ENCODE measurements at regions not wholly inside any gene's neighbourhood (a gene's known extent, or its start where the extent isn't known, plus 50 kb on each side); places are given as distances from the start of the nearest gene placed in this dataset.
"Not testable (repeated sequence)": the region's sequence is repeated elsewhere in the genome, so short reads cannot be mapped to it uniquely, and the experiment has no call there.

DNA sequence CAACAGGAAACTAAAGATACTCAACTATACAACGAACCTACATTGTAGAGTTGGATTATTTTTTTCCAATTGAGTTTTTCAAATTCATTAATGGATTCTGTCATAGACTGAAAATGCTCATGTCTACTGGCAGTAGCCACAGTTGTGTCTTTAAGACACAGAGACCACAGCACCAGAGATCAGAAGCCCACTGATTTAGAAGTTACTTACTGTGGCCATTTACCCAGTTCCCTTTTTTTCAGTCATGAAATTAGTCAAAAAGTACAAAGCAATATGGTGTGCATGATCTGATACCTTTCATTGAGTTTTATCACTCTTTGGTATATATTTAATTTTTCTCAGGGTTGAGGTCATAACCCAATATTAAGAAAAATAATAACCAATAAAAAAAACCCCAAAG, 1640.2 kb upstream of the WWC1 start:
- no peak for DNase-seq (ENCODE audit: low read depth, low spot score)

- DNase-seq (ENCODE audit: low read depth, low spot score), result no peak
These were observed 1619.6 kb upstream of the WWC1 start for GRCh38 chr5:166671811-166672210.

GRCh38 chr5:166672431-166672830, 1619.0 kb upstream of the WWC1 start:
- no peak for DNase-seq (ENCODE audit: low read depth, low spot score)

- DNase-seq (ENCODE audit: low read depth, low spot score), result no peak
These were observed 1613.6 kb upstream of the WWC1 start for GRCh38 chr5:166677891-166678290.

- no peak for DNase-seq (ENCODE audit: low read depth, low spot score)
These were observed 1612.1 kb upstream of the WWC1 start for GRCh38 chr5:166679331-166679730.

DNA sequence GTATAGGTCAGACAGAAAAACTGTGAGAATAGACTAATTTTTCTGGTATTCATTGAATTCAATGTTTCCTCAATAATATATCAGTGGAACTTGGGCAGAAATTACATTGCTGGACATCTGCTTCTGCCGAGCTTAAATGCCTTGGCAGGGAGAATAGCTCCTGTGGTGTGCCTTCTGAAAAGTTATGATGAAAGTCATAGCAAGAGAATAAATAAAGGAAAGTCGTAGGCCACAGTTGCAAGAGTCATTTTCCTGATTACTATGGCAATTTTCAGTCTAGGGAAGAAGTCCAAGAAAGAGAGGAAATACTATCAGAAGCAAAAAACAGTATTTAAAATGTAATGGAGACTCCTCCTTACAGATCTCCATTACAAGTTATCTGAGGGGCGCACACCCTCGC, 1596.1 kb upstream of the WWC1 start:
- DNase-seq (ENCODE audit: low read depth, low spot score), result no peak

GRCh38 chr5:166708291-166708690, 1583.2 kb upstream of the WWC1 start:
- no peak for DNase-seq (ENCODE audit: low read depth, low spot score)

DNA sequence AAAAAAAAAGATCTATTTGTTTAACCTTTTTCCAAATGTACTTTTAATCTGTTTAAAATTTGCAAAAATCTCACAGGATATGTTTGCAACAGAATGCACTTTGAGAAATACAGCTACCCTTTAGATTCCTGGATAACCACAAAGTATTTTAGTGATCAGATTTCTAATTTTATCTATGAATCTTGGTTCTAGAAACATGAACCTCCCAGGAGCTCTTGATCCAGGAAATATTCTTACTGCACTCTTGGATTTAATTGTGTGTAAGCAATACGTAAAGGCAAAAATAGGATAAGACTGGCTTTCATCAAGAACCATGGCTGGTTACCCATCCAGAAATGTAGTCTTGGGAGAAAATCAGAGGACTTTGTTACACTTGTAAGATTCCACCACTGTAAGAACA, 1581.8 kb upstream of the WWC1 start:
- no peak for DNase-seq (ENCODE audit: low read depth, low spot score)

DNA sequence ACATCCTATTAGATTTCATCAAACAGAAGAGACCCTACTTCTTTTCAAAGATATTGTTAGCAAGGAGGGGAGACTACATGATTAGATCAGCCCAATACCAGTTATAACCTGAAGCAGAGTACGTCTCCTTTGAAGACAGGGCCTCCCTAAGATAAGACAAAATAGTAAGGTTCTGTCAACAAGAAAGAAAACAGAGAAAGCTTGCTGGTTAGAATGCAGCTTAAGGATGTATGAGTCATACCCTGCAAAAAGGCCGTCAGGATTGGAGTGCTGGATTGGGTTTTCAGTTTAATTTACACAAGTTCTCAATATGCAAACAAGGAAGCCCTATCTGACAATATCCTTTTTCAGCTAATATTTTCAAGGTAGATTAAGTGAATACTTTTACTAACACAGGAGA, 1581.2 kb upstream of the WWC1 start:
- DNase-seq (ENCODE audit: low read depth, low spot score), result no peak

DNA sequence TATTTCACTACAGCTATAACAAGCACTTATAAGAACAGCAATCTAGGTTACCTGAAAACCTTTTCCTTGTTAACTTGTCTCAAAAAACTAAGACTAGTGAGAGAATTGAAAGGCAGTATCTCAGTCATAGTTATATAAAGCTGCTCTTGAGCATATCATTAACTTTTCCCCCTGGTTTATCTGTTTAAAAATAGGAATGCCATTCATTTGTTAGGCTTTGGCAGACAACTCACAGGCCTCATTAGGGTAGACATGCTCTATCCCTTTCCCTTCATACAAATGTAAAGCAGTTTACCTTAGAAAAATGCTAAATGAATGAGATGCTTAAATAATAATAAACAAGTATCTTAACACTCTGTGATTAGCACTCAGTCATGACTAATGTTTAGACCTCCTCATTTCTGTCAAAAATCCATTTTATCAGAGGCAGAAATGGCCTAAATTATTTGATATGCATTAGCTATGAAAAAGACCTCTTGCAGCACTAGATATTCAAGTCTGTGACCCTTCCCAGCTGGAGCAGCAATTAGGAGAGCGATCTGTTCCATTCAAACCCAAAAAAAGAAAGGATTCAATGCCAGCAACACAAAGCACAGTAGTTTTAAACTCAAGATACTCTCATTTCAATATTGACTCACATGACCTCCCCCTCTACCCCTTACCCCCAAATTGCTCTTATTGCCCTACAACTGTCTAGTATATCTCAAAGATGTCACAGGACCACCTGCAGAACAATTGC, 1578.8 kb upstream of the WWC1 start:
- no peak for DNase-seq (ENCODE audit: low read depth, low spot score)

- no peak for DNase-seq (ENCODE audit: low read depth, low spot score)
These were observed 1578.2 kb upstream of the WWC1 start for GRCh38 chr5:166713295-166713694.

DNA sequence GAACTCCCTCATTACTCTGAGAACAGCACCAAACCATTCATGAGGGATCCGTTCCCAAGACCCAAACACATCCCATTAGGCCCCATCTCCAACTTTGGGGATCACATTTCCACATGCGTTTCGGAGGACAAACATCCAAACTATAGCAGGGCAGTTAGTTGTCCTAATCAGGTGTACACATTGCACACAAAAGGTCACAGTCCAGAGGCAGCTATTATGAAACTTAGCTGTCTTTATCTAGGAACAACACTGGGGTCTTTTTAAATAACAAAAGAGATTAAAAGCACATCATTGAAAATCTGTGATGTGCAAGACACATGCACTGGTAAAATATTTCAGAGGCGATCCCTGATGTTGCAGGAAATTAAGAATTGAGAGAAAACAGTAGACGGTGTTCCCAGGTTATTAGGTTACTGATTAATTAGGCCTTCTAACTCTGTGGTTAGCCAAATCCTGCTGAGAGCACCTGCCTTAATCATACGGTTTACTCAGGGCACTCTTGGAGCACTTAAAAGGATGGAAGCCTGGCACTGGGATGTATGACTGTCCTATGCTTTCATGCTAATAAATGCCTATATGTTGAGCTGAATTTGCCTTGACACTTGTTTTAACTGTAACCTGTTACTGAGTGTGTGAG, 1574.5 kb upstream of the WWC1 start:
- DNase-seq (ENCODE audit: low read depth, low spot score), result no peak

DNA sequence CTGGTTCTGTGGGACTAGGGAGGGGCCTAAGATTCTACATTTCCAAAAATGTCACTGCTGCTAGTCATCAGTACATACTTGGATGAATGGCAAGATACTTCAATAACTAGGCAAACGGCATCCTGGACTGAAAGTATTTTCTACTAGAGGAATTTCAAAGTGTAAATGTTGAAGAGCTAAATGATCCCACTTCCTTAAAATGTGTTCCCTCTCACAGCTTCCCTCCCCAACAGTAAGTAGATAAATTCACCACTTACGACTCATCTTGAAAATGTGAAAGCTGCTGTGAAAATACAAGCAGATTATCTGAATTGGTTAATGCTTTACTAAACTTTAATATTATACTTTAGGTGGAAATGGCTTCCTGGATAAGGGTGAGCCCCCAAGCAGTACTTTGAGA, 1571.5 kb upstream of the WWC1 start:
- DNase-seq (ENCODE audit: low read depth, low spot score), result no peak

GRCh38 chr5:166722939-166723338, 1568.5 kb upstream of the WWC1 start:
- no peak for DNase-seq (ENCODE audit: low read depth, low spot score)

- DNase-seq (ENCODE audit: low read depth, low spot score), result no peak
These were observed 1567.2 kb upstream of the WWC1 start for GRCh38 chr5:166724284-166724683.

- DNase-seq (ENCODE audit: low read depth, low spot score), result no peak
These were observed 1565.9 kb upstream of the WWC1 start for GRCh38 chr5:166725593-166725992.

DNA sequence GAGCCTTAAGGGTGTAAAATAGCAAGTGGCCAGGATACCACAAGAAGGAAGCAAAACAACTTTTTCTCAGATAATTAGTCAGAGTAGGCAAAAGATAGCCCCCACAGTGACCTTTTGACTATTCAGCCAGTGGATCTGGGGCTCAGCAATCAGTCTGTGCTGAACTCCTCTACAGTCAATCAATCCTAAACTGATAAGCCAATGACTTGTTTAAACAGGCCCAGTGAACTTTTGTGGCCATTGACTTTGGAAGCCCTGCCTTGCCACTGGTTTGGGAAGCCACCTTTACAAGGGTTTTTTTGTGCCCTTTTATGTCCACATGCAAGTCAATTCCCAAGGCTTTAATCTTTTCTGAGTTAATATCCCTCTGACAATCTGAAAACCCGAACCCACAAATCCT, 1565.0 kb upstream of the WWC1 start:
- DNase-seq (ENCODE audit: low read depth, low spot score), result no peak

GRCh38 chr5:166742951-166743350, 1548.5 kb upstream of the WWC1 start:
- not testable (repeated sequence) for DNase-seq (ENCODE audit: low read depth, low spot score)

GRCh38 chr5:166746506-166746905, 1544.9 kb upstream of the WWC1 start:
- DNase-seq (ENCODE audit: low read depth, low spot score), result no peak

GRCh38 chr5:166750376-166750775, 1541.1 kb upstream of the WWC1 start:
- DNase-seq (ENCODE audit: low read depth, low spot score), result no peak

DNA sequence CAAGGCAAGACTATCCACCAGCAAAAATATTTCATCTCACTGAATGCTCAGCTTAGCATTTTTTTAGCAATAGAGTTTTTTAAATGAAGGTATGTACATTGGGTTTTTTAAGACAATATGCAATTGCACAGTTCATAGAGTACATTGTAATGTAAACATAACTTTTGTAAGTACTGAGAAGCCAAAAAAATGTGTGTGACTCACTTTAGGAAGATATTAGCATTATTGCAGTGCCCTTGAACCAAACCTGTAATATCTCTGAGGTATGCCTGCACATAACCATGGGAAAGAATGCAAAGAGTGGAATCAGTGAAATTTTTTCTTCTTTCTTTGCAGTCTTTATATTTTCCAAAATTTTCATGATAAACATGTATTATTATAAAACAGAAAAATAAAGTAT, 1533.3 kb upstream of the WWC1 start:
- no peak for DNase-seq (ENCODE audit: low read depth, low spot score)

- no peak for DNase-seq (ENCODE audit: low read depth, low spot score)
These were observed 1523.6 kb upstream of the WWC1 start for GRCh38 chr5:166767858-166768257.

DNA sequence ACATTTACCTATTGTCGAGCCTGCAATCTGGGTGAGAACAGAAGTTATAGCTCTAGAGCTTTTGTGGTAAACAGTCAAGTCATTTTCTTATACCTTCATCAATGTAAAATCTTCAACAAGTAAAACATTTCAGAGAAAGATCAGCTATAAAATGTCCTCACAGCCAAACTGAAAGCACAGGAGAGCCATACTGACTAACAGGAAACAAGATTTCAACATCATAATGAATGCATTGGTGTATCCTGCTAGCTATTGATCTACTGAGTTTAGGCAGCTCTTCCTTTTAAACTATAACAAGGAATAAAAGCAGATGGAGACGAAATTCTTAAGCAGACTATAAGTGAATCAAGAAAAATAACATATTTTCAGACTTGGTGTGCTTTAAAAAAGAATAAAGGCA, 1522.9 kb upstream of the WWC1 start:
- no peak for DNase-seq (ENCODE audit: low read depth, low spot score)

All from pulmonary artery endothelial cell (primary cell).